ELF-1 (cell line): ENCODE measurements at regions not wholly inside any gene's neighbourhood (a gene's known extent, or its start where the extent isn't known, plus 50 kb on each side); places are given as distances from the start of the nearest gene placed in this dataset.
A peak's percentile ranks its signal among the peaks of the same experiment; 100 is the strongest.

Experiments used
- DNase-seq: peaks from one replicate; pipeline ENCODE4 v3.0.0-alpha.2; 2016; ENCODE audit warnings: low read depth, low spot score

DNA sequence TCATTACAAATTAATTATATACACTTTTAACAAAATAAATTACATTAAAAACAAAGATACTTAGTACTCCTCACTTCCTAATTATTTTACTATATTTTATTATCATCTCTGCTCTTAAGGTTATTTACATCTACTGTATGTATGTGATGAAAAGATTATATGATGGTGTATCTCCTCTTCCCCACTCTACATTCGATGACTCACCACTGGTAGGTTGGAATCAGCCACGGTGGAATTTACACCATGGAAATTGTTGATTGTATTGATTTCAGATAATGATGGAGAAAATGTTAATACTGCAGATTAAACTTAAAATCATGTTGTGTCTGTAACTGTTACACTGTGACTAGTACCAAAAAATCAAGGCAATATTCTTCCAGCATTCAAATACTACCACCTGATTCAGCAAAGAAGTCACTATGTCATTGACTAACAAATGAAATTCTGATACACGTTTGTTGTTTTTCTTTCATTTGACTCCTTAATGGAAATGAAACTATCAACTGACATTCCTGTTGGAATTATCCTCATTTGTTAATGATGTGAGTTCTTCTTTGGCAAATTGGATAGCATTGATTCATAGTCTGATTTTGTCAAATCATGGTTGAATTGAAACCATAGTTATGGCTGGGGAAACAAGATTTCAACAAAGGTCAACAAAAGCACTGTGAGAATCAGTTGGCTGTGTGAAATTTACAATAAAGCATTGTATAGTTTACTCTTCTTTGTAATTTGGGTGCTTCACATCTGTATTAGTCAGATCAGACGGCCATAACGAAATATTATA is 69.0 kb upstream of the NLK start:
- no peak for DNase-seq

DNA sequence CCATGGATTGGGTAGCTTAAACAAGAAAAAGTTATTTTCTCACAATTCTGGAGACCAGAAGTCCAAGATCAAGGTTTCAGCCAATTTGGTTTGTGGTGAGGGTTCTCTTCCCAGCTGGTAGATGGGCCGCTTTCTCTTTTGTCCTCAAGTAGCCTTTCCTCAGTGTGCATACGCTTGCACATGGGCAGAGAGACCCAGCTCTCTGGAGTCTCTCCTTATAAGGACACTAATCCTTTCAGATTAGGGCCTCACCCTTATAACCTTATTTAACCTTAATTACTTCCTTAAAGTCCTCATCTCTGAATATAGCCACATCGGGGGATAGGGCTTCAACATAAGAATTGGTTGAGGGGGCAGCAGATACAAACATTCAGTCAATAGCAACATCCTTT is 68.4 kb upstream of the NLK start:
- DNase-seq: no peak

DNA sequence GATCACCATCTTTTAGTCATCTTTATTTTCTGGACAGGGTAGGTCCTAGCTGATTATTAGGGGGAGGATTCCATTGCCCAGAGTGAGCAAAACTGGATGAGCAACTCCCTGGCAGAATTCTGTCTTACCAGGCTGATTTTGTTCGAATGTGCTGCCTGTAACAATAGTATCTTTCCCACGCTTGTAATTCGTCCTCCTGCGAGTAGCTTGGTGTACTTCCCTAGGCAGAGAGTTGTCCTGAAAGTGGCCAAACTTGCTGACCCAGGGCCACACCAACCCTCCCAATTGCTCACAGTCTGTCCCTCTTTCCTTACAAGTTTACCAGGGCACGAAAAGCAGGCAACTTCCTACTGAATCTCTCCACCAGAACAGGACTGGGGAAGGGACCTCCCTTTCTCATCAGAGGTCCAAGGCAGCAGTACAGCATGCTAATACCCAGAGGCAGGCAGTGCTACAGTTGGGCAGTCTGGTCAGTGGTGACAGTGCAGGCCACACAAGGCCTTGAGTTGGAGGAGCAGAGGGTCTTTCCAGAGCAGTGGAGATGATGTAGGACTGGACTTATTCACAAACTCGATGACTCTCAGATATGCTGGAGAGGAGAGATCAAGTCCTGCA is 67.8 kb upstream of the NLK start:
- DNase-seq: peak; percentile 36

GRCh38 chr17:27975146-27976011 is 67.1 kb upstream of the NLK start:
- no peak for DNase-seq

DNA sequence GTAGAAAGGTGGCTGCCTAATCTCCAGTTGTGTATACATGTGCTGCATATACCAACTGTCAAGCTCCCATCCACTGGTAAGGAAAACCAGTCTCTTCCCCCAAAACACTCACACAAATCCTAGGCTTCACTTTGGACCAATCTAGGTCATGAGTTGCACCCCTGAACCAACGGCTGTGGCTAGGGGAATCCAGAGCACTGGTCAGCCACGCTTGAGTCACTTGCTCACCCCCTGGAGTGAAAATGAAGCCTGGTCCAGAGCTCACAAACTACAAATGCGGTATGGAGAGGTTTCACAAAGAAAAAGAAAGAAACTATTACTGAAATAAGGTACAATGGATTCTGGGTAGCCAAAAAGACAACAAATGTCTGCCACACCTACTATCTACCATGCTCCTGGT is 66.1 kb upstream of the NLK start:
- no peak for DNase-seq

GRCh38 chr17:27977751-27978688 is 64.5 kb upstream of the NLK start:
- DNase-seq: no peak

GRCh38 chr17:27978689-27979175 is 63.7 kb upstream of the NLK start:
- no peak for DNase-seq

- DNase-seq: no peak
Observed at GRCh38 chr17:27980043-27980442, 62.4 kb upstream of the NLK start.

DNA sequence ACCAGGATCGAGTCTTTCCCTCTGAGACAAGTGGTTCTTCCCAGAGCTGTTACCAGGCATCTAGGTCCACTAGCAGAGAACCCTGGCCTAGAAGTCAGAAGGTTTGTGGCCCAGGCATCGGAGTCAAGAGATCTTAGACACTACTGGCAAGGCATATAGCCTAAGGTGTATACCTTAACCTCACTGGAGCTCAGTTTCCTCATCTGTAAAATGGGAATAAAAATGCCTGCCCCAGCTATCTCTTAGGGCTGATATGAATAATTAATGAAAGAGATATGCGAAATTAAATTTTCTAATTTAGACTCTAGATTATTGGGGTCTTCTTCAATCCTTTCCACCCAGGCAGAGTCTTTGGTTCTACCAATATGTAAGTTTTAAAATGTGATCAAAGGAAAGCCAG is 60.5 kb upstream of the NLK start:
- DNase-seq: no peak

- no peak for DNase-seq
Observed at GRCh38 chr17:27982688-27983087, 59.8 kb upstream of the NLK start.

DNA sequence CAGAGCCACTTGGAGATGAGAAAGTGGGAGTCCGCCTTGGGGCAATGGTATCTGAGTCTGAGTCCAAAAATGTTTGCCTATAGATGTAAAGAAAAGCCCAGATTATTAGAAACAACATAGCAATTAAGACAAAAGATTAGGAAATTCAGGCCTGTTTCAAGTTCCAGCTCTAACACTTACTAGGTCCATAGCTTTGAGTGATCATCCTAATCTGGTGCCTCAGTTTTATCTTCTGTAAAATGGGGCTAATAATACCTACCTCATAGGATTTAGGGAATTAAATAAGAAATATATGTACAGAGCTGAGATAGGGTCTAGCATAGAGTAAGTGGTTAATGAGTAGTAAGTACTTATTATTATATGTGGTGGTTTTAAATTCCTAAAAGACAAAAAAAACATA is 58.6 kb upstream of the NLK start:
- DNase-seq: no peak

- no peak for DNase-seq
Observed at GRCh38 chr17:27984404-27984803, 58.1 kb upstream of the NLK start.

- no peak for DNase-seq
Observed at GRCh38 chr17:27984816-27985215, 57.7 kb upstream of the NLK start.

GRCh38 chr17:27985306-27985705 is 57.2 kb upstream of the NLK start:
- no peak for DNase-seq

DNA sequence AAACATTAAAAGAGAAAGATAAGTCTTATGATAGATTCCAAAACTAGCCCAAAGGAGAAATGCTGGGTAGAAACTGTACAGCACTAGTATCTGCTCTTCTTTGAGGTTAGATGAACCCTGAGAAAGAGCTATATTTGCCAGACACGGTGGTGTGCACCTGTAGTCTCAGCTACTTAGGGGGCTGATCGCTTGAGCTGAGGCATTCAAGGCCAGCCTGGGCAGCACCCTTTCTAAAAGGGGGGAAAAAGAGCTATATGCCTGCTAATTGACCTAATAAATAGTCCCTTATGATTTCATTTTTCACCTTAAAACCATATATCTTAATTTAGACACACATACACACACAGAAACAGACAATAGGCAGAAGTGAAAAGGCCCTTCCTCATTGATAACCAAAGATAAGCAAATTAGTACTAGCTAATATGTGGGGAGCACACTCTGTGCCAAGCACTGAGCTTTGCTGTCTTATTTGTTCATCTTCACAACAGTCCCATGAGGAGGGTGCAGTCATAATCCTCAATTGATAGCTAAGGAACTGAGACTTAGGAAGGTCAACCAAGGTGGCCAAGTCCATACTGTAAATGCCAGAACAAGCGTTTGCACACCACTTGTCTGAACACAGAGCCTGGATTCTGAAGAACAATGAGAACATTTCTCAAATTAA is 56.6 kb upstream of the NLK start:
- no peak for DNase-seq

DNA sequence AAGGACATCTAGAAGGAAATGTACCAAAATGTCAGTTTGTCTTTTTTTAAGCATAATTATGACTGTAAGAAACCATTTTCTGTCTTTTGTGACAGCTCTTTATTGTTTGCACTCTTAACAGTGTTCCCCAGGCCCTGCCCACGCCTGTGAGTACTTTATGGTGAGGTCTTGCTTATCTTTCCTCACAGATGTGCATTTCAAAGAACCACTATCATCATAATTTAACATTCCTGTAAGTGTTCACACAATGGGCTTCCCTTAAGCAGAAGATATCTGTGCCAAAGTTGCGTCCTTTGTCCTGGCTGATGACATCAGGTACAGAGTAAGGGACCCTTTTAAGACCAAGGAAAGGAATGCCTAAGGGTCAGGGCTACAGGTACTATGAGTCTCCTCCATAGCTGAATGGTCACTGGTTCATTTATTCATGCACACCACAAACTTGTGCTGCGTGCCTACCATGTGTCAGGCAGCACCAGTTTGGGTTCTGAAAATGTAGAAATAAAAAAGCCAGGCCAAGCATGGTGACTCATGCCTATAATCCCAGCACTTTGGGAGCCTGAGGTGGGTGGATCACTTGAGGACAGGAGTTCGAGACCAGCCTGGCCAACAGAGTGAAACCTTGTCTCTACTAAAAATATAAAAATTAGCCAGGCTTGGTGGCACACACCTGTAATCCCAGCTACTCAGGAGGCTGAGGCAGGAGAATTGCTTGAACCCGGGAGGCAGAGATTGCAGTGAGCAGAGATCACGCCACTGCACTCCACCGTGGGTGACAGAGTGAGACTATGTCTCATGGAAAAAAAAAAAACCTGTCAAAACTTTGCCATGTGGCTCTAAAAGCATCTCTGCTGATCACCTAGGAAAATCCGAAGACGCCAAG is 55.4 kb upstream of the NLK start:
- no peak for DNase-seq

- DNase-seq: no peak
Observed at GRCh38 chr17:27989046-27989445, 53.4 kb upstream of the NLK start.

DNA sequence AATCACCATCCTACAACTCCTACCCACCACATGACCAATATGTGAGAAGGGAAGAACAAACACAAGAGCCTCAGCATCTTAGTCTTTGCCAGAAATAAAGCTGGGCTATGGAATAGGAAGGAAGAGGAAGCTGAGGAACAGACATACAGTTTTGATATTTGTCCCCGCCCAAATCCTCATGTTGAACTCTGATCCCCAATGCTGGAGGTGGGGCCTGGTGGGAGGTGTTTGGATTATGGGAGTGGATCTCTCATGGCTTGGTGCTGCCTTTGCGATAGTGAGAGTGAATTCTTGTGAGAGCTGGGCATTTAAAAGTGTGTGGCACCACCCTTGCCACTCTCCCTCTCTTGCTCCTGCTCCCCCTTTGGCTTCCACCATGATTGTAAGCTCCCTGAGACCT is 52.4 kb upstream of the NLK start:
- DNase-seq: no peak

DNA sequence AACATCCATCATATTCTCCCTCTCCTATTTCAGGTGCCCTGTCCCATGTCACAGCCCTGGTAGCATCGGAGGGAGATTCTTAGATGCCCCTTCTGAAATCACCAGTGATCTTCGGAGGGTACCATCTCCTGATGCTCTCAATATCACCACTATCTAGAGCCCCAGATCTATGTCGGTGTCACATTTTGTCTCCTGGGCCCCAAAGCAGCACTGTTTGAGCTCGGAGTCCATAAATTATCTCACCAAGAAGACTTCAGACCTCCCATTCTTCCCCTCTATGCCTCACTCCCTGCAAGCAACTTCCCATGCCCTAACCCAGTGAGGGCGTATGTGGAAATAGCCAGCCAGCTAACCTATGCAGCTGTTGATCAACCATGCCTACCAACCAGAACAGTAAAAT is 51.5 kb upstream of the NLK start:
- DNase-seq: no peak

- no peak for DNase-seq
Observed at GRCh38 chr17:27991462-27991993, 50.9 kb upstream of the NLK start.
